Spleen (tissue), 7 donors: ENCODE measurements at regions not wholly inside any gene's neighbourhood (a gene's known extent, or its start where the extent isn't known, plus 50 kb on each side); places are given as distances from the start of the nearest gene placed in this dataset.

Source experiments
- CTCF ChIP-seq, 11 experiments: fragments of 200-600 bp in 7 of 11; fragments of 450-650 bp in 4 of 11; sonication (generic) in 4 of 11; IDR thresholded peaks in 8 of 11; conservative IDR thresholded peaks in 3 of 11; 1 replicate in 7 of 11; 2 replicates in 4 of 11; pipeline versions ENCODE4 v1.4.0 to v1.8.0; 2016 to 2021; ENCODE audit warnings: antibody characterized with exemption in 11 of 11, inconsistent platforms in 4 of 11, mild to moderate bottlenecking in 1 of 11
- POLR2A ChIP-seq, 3 donors: fragments of 450-650 bp; IDR thresholded peaks; one replicate each; pipeline ENCODE4 v1.5.1; 2017; ENCODE audit warnings: antibody characterized with exemption in 3 of 3, mild to moderate bottlenecking in 1 of 3
- POLR2AphosphoS5 ChIP-seq, 3 donors: sonication (generic); formaldehyde crosslinking; IDR thresholded peaks; one replicate each; pipeline ENCODE4 v1.5.1; 2017; ENCODE audit warnings: antibody characterized with exemption in 3 of 3
- donor health status: DM: no; HTN: no; CAD: no; lungs with moderate emphysema.
- donor health status: DM: no; HTN: no; CAD: no.
- donor health status: DM: no; HTN: no; CAD: no.

- no peak for TF ChIP-seq POLR2AphosphoS5 (IDR thresholded peaks at IDR 0.05)
- no peak for TF ChIP-seq CTCF (IDR thresholded peaks at IDR 0.05 in 8 of 11, conservative IDR thresholded peaks at IDR 0.05 in 3 of 11)
- TF ChIP-seq POLR2A (IDR thresholded peaks at IDR 0.05) = no peak
These were observed 155.8 kb downstream of the RBM46 start for GRCh38 chr4:154936873-154937272.
